ENCODE measurements at regions not wholly inside any gene's neighbourhood (a gene's known extent, or its start where the extent isn't known, plus 50 kb on each side); places are given as distances from the start of the nearest gene placed in this dataset.
"Not testable (repeated sequence)": the region's sequence is repeated elsewhere in the genome, so short reads cannot be mapped to it uniquely, and the experiment has no call there.

DNA sequence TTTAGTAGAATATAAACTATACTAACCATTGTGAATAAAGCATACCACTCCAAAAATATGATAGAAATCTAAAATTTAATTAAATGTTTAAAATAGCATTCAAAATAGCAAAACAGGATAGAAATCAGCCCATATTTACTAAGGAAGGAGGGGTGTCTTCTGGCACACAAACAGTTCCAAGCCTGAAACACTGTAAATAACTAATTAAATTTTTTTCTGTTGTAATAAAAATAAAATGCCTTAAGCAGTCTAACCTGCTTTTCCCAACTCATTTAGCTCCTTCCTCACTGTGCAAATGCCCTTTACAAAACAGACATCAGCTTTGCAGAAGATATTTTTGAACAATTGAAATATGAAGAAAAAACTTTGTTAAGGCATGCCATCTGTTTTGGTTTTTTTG is 707.1 kb upstream of the USP15 start:
- no peak overlapping the region for H3K27ac Mint-ChIP-seq
- H3K4me3 Mint-ChIP-seq: no peak overlapping the region
- H3K36me3 Mint-ChIP-seq (ENCODE audit: insufficient read depth): no peaks in the 10 kb centered on the region
- DNase-seq (no peak), ATAC-seq (replicated peaks) (no peak)
- no peaks in the 10 kb centered on the region for H3K27me3 Mint-ChIP-seq
- H3K9me3 Mint-ChIP-seq: peaks cover 0 to 10% of the 10 kb centered on the region in 2 donors
- H3K4me1 Mint-ChIP-seq (ENCODE audit: low read depth in 2 of 2): no peaks in the 10 kb centered on the region

- ATAC-seq (replicated peaks) (no peak), DNase-seq (no peak)
- no peaks in the 10 kb centered on the region for H3K36me3 Mint-ChIP-seq (ENCODE audit: insufficient read depth)
- no peak overlapping the region for H3K4me3 Mint-ChIP-seq
- no peaks in the 10 kb centered on the region for H3K27me3 Mint-ChIP-seq
- no peak overlapping the region for H3K27ac Mint-ChIP-seq
- peaks cover 0 to 10% of the 10 kb centered on the region in 2 donors for H3K9me3 Mint-ChIP-seq
- no peaks in the 10 kb centered on the region for H3K4me1 Mint-ChIP-seq (ENCODE audit: low read depth in 2 of 2)
Measured at GRCh38 chr12:61554268-61555008, 705.8 kb upstream of the USP15 start.

DNA sequence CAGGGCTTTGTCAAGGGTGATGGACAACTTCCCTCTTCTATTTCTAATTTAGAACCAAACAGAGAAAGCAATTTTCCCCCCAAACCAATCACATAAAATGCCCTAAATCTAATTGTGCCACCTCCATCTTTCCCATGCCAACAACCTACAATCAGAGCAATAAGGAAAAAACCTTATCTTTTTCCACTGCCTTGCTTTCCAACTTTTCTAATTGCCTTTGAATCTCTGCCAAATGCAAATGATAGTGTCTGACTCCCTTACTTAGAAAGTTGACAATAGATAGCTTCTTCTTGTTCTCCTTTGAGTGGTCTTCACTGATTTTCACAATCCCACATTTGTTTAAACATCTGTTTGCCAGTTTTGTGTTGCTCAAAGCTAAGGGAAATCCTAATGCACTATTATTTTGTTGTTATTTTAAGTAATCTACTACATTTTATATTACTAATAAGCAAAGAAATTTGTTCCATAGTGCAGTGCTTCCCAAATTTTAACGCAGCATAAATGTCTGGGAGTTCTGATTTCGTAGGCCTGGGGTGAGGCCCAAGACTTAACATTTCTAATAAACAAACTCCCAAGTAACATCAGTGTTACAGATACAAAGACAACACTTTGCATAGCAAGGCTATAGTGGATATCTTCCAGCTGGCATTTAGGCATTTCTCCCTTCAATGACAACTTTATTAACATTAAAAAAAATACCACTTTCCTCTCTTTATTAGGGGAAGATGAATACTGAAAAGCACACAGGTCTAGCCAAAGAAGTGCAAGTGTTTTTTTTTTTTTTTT is 696.3 kb upstream of the USP15 start:
- no peak for ATAC-seq (replicated peaks)
- DNase-seq: no peak
- no peaks in the 10 kb centered on the region for H3K4me1 Mint-ChIP-seq (ENCODE audit: low read depth in 2 of 2)
- H3K9me3 Mint-ChIP-seq: peaks cover 0 to 25% of the 10 kb centered on the region in 2 donors
- H3K27ac Mint-ChIP-seq: no peak overlapping the region
- no peaks in the 10 kb centered on the region for H3K36me3 Mint-ChIP-seq (ENCODE audit: insufficient read depth)
- no peaks in the 10 kb centered on the region for H3K27me3 Mint-ChIP-seq
- H3K4me3 Mint-ChIP-seq: no peak overlapping the region

GRCh38 chr12:61564466-61564865 is 695.7 kb upstream of the USP15 start:
- ATAC-seq (replicated peaks) (no peak), DNase-seq (no peak)
- Mint-ChIP-seq H3K27ac (no peak overlapping the region), H3K27me3 (no peaks in the 10 kb centered on the region), H3K4me1 (ENCODE audit: low read depth in 2 of 2) (no peaks in the 10 kb centered on the region), H3K9me3 (peaks cover 0 to 25% of the 10 kb centered on the region in 2 donors), H3K36me3 (ENCODE audit: insufficient read depth) (no peaks in the 10 kb centered on the region), H3K4me3 (no peak overlapping the region)

DNA sequence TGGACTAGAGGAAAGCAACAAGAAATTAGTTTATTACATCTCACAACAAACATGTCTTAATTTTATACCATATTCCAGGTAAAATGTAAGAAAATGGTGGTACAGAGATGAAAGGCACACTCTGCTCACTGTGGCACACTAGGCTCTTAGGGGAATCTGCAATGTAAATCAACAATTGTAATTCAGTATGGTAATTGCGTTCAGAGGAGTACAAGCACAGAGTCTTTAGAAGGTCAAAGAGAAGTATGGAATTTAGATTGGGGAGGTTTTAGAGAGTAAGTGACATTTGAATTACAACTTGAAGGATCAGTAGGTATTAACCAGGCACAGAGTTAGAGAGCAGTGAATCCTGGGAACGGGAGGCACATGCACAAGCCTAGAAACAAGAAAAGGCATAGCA is 694.0 kb upstream of the USP15 start:
- DNase-seq: no peak
- no peaks in the 10 kb centered on the region for H3K4me1 Mint-ChIP-seq (ENCODE audit: low read depth in 2 of 2)
- H3K27ac Mint-ChIP-seq: no peak overlapping the region
- no peaks in the 10 kb centered on the region for H3K36me3 Mint-ChIP-seq (ENCODE audit: insufficient read depth)
- peaks cover 0 to 25% of the 10 kb centered on the region in 2 donors for H3K9me3 Mint-ChIP-seq
- no peaks in the 10 kb centered on the region for H3K27me3 Mint-ChIP-seq
- no peak overlapping the region for H3K4me3 Mint-ChIP-seq
- ATAC-seq (replicated peaks): no peak

DNA sequence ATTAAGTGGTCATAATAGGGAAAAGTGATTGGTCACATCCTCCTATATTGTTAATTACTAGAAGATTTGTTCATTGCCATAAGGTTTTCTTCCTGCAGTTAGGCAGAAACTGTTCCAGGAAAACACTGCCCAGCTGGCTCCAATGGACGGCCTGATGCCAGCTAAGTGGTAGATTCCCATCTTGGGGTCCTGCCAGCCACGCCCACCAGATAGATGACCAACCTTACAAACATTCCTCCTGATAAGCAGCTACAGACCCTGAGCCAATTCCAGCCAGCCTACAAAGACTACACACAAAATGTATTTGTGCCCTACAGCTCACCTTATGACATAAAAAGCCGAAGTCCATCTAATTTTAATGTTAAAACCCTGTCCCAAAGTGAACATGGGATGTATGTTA is 685.9 kb upstream of the USP15 start:
- no peaks in the 10 kb centered on the region for H3K36me3 Mint-ChIP-seq (ENCODE audit: insufficient read depth)
- peaks cover 0 to 3% of the 10 kb centered on the region in 2 donors for H3K9me3 Mint-ChIP-seq
- no peak for DNase-seq
- no peak overlapping the region for H3K4me3 Mint-ChIP-seq
- no peak for ATAC-seq (replicated peaks)
- H3K27me3 Mint-ChIP-seq: no peaks in the 10 kb centered on the region
- H3K27ac Mint-ChIP-seq: no peak overlapping the region
- H3K4me1 Mint-ChIP-seq (ENCODE audit: low read depth in 2 of 2): no peaks in the 10 kb centered on the region

GRCh38 chr12:61584943-61585342 is 675.3 kb upstream of the USP15 start:
- DNase-seq (no peak), ATAC-seq (replicated peaks) (no peak)
- Mint-ChIP-seq H3K4me1 (ENCODE audit: low read depth in 2 of 2) (no peaks in the 10 kb centered on the region), H3K27me3 (no peaks in the 10 kb centered on the region), H3K9me3 (peaks cover 16 to 21% of the 10 kb centered on the region in 2 donors), H3K4me3 (no peak overlapping the region), H3K27ac (no peak overlapping the region), H3K36me3 (ENCODE audit: insufficient read depth) (no peaks in the 10 kb centered on the region)

GRCh38 chr12:61590864-61591263 is 669.3 kb upstream of the USP15 start:
- not testable (repeated sequence) for DNase-seq; H3K36me3 Mint-ChIP-seq (ENCODE audit: insufficient read depth); ATAC-seq (replicated peaks); H3K27me3 Mint-ChIP-seq; H3K4me3 Mint-ChIP-seq; H3K27ac Mint-ChIP-seq; H3K4me1 Mint-ChIP-seq (ENCODE audit: low read depth in 2 of 2)
- peaks cover 32 to 37% of the 10 kb centered on the region in 2 donors for H3K9me3 Mint-ChIP-seq

GRCh38 chr12:61610143-61610542 is 650.1 kb upstream of the USP15 start:
- DNase-seq (no peak), ATAC-seq (replicated peaks) (no peak)
- H3K27ac Mint-ChIP-seq: no peak overlapping the region
- H3K4me3 Mint-ChIP-seq: no peak overlapping the region
- no peaks in the 10 kb centered on the region for H3K27me3 Mint-ChIP-seq
- H3K36me3 Mint-ChIP-seq (ENCODE audit: insufficient read depth): no peaks in the 10 kb centered on the region
- peaks cover 7 to 8% of the 10 kb centered on the region in 2 donors for H3K9me3 Mint-ChIP-seq
- H3K4me1 Mint-ChIP-seq (ENCODE audit: low read depth in 2 of 2): no peaks in the 10 kb centered on the region

- Mint-ChIP-seq H3K4me3 (no peak overlapping the region), H3K36me3 (ENCODE audit: insufficient read depth) (no peaks in the 10 kb centered on the region), H3K4me1 (ENCODE audit: low read depth in 2 of 2) (no peaks in the 10 kb centered on the region), H3K27me3 (no peaks in the 10 kb centered on the region), H3K9me3 (peaks cover 0 to 2% of the 10 kb centered on the region in 2 donors), H3K27ac (no peak overlapping the region)
- DNase-seq (no peak), ATAC-seq (replicated peaks) (no peak)
Measured at GRCh38 chr12:61629702-61630101, 630.5 kb upstream of the USP15 start.

DNA sequence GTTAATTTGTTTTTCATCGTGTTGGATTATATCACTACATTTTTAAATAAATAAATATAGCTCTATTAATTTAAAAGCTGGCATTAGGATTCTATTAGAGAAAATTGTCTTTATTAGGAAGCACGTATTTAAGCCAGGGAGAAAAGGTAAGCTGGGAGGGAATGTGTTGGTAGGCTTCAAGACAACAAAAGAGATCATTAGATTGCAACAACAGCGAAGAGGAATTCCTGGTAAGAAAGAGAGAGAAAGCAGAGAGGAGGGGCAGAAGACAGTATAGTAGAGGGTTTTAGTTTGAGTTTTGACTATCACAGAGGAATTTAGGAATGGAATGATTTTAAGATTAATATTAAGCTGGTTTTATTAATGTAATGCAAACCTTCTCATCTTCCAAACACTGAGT is 613.6 kb upstream of the USP15 start:
- no peak for ATAC-seq (replicated peaks)
- no peak overlapping the region for H3K27ac Mint-ChIP-seq
- no peak for DNase-seq
- no peaks in the 10 kb centered on the region for H3K36me3 Mint-ChIP-seq (ENCODE audit: insufficient read depth)
- no peaks in the 10 kb centered on the region for H3K27me3 Mint-ChIP-seq
- no peaks in the 10 kb centered on the region for H3K4me1 Mint-ChIP-seq (ENCODE audit: low read depth in 2 of 2)
- no peak overlapping the region for H3K4me3 Mint-ChIP-seq
- H3K9me3 Mint-ChIP-seq: peaks cover 4 to 14% of the 10 kb centered on the region in 2 donors

DNA sequence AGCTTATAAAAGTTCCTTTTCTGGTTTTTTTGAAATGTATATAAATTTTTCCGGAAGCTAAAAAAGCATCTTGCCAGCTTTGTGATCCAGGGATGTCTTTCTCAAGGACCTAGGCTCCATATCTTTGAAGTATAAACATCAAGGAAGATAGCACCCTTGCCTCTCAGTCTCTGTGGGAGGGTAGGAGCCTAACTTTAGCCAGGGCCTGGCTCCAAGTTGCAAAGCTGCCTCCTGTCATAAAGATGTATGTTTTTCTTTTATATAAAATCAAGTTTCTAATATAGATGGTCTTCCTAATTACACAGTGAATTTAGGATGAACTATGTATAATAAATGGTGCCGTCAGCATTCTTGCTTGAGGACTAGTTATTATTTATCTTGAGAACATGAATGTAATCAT is 612.6 kb upstream of the USP15 start:
- no peak for ATAC-seq (replicated peaks)
- H3K36me3 Mint-ChIP-seq (ENCODE audit: insufficient read depth): no peaks in the 10 kb centered on the region
- no peaks in the 10 kb centered on the region for H3K27me3 Mint-ChIP-seq
- no peak overlapping the region for H3K4me3 Mint-ChIP-seq
- H3K9me3 Mint-ChIP-seq: peaks cover 4 to 14% of the 10 kb centered on the region in 2 donors
- no peaks in the 10 kb centered on the region for H3K4me1 Mint-ChIP-seq (ENCODE audit: low read depth in 2 of 2)
- no peak overlapping the region for H3K27ac Mint-ChIP-seq
- no peak for DNase-seq

DNA sequence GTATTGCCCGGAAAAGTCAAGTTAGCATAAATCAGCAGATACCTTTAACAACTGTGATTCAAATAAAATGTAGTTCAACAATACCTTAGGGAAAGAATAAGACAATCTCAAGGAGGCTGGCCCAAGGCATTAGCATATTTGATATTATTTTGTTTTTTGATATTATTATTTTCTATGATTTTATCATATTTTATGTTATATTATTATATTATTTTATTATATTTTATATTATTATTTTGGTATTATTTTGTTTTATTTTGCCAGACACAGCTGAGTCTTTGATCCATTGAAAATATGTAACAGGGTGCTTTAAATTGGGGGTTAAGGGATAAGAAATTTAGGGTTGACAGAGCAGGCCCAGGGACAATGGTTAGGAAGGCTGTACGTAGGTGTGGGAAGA is 607.9 kb upstream of the USP15 start:
- H3K4me3 Mint-ChIP-seq: no peak overlapping the region
- H3K4me1 Mint-ChIP-seq (ENCODE audit: low read depth in 2 of 2): no peaks in the 10 kb centered on the region
- no peaks in the 10 kb centered on the region for H3K27me3 Mint-ChIP-seq
- H3K27ac Mint-ChIP-seq: no peak overlapping the region
- no peaks in the 10 kb centered on the region for H3K36me3 Mint-ChIP-seq (ENCODE audit: insufficient read depth)
- no peak for DNase-seq
- no peak for ATAC-seq (replicated peaks)
- no peaks in the 10 kb centered on the region for H3K9me3 Mint-ChIP-seq

- Mint-ChIP-seq H3K9me3 (peaks cover 0 to 8% of the 10 kb centered on the region in 2 donors), H3K4me3 (no peak overlapping the region), H3K27me3 (no peaks in the 10 kb centered on the region), H3K36me3 (ENCODE audit: insufficient read depth) (no peaks in the 10 kb centered on the region), H3K4me1 (ENCODE audit: low read depth in 2 of 2) (no peaks in the 10 kb centered on the region), H3K27ac (no peak overlapping the region)
- ATAC-seq (replicated peaks): no peak
- DNase-seq: no peak
Measured at GRCh38 chr12:61654698-61655097, 605.5 kb upstream of the USP15 start.
